ENCODE measurements at regions not wholly inside any gene's neighbourhood (a gene's known extent, or its start where the extent isn't known, plus 50 kb on each side); places are given as distances from the start of the nearest gene placed in this dataset.
"Not testable (repeated sequence)": the region's sequence is repeated elsewhere in the genome, so short reads cannot be mapped to it uniquely, and the experiment has no call there.

DNA sequence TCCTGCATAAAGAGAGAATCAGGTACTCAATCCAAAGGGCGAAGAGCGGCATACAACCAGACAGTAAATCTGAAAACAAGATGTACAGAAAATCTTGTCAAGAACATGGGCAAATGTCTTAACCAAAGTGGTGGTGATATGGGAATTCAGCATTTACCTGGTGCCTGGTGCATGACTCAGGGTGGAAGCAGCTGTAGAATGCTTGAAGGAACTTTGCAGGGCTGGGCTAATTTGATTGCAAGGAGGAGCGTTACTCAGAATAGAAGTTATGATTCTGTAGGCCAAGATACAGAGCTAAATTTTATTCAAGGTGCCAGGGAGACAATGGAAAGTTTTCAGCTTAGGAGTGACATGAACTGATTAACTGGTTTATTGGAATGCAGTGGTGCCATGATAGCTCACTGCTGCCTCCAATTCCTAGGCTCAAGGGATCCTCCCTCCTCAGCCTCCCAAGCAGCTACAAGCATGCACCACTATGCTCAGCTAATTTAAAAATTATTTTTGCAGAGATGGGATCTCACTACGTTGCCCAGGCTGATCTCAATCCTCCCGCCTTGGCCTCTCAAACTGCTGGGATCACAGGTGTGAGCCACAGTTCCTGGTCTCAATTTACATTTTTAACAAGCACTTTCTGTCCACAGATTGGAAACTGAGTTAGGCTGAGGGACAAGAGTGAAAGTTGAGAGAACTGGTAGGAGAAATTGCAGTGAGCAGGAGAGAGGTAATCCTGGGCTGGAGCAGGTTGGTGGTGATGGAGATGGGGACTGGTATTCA, 91.5 kb upstream of the TBC1D5 start:
- DNase-seq (ENCODE audit: low spot score), result no peak

DNA sequence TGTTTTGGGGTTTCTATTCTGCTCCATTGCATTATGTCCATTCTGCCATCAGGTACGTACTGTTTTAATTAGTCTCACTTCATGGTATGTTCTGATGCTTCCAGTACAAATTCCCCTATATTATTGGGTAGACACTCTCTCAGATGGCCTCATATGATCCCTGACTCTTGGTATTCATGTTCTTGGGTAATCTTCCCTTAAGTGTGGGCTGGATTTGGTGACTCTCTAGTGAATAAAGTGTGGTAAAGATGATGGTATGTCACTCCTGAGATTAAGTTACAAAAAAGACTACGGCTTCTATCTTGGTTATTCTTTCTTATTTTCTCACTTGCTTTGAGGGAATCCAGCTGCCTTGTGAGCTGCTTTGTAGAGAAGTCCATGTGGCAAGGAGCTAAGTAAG, 89.6 kb upstream of the TBC1D5 start:
- no peak for DNase-seq (ENCODE audit: low spot score)

- DNase-seq (ENCODE audit: low spot score), result no peak
These were observed 88.9 kb upstream of the TBC1D5 start for GRCh38 chr3:17831366-17831765.

DNA sequence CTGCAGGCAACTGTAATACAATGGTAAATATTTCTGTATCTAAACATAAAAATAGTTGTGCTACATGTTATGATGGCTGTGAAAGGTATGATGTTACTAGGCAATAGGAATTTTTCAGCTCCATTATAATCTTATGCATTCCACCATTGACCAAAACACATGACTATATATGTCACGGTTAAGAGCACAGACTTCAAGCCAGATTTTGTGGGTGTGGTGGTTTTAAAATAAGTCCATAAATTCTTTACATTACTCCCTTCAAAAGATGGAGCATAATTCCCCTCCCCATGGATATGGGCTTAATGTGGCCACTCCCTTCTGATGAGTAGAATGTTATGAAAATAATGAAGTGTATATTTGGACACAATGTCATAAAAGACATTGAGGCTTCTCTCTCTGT, 88.4 kb upstream of the TBC1D5 start:
- no peak for DNase-seq (ENCODE audit: low spot score)

DNA sequence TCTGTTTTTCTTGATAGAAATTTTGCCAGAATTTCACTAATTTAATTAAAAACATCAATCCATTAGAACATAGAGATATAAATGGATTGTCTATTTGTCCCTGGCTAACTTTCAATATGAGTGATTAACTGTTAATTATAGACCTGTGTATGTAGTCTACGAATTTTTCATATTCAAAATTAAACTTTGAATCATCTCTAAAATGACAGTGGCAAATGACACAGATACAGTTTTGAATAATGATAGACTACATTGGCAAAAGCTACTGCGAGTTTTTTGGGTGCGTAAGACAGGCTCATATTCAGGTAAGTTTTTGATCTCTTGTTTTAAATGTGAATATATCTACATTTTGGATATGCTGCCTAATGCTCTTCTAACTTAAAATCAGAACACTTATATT, 86.0 kb upstream of the TBC1D5 start:
- DNase-seq (ENCODE audit: low spot score), result no peak

DNA sequence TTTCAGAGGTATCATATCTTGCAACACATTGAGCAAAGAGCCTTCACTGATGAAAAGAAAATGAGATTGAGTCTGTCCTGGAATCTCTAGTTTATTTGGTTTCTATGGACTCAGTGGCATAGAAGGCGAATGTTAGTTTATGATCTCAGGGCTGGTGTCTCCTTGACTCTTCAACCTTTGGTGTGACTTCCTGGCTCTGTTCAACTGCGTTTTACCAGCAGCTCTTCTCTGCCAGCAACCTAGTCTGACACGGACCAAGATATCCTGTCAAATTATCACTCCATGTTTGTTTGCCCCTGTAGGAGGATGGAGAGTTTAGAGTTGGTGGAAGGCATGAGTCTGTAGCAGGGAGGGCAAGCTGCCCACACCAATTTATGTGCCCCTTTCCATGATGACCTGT, 82.9 kb upstream of the TBC1D5 start:
- no peak for DNase-seq (ENCODE audit: low spot score)

GRCh38 chr3:17823816-17824215, 81.4 kb upstream of the TBC1D5 start:
- no peak for DNase-seq (ENCODE audit: low spot score)

DNA sequence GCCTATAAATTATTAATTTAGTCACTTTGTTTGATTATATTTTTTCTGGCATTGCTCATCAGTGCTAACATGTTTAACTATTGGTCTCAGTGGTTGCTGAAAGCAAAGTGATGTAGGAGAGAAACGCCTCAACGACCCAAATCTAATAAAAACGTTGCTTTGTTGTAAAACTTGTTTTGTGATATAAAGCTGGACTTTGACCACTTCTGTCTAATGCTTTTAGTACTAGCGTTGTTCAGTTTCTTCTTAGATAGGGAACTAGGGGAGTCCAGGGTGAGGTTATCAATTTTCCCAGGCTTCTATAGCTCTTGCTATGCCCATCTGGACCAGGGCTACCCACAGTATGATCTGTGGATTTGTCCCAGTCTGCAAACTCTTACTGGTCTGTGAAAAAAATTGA, 80.6 kb upstream of the TBC1D5 start:
- no peak for DNase-seq (ENCODE audit: low spot score)

DNA sequence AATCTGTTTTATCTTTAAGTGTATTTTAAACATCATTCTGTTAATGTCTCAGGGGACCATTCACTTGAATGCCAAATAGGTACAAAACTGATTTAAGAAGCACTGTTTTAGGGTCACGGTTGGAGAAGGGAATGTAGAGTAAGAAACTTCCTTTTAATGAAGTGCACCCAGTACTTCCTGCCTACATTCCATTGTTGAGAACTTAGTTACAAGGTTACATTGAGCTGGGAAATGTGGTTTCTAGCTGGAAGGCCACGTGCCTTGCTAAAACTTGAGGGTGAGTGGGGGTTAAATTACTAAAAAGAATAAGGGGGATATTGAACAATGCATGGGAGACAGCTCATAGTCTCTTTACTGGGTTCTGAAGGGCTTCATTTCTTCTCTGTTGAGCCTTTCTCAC, 78.3 kb upstream of the TBC1D5 start:
- no peak for DNase-seq (ENCODE audit: low spot score)

DNA sequence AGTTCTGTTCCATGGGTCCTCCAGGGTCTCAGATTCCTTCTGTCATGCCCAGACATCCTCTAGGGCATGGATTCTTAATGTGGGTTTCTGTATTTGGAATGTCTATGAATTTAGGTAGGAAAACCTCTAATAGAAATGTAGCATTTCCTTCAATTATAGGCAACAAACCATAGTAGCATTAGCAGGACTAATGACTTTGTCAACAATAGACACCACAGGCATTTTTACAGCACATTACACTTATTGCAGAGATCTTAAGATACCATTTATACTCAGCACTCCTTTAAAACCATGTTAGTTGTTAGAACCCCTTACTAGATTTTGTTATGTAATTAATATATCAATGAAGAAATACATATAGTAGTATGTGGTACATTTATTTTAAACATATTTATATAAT, 77.8 kb upstream of the TBC1D5 start:
- no peak for DNase-seq (ENCODE audit: low spot score)

DNA sequence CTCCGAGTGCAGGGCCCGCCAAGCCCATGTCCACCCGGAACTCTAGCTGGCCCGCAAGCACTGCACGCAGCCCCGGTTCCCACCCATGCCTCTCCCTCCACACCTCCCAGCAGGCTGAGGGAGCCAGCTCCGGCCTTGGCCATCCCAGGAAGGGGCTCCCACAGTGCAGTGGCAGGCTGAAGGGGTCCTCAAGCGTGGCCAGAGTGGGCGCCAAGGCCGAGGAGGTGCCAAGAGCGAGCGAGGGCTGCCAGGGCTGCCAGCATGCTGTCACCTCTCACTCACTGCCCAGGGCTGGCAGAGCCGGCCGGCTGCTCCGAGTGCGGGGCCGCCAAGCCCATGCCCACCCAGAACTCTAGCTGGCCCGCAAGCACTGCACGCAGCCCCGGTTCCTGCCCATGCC, 75.5 kb upstream of the TBC1D5 start:
- DNase-seq (ENCODE audit: low spot score), result not testable (repeated sequence)

DNA sequence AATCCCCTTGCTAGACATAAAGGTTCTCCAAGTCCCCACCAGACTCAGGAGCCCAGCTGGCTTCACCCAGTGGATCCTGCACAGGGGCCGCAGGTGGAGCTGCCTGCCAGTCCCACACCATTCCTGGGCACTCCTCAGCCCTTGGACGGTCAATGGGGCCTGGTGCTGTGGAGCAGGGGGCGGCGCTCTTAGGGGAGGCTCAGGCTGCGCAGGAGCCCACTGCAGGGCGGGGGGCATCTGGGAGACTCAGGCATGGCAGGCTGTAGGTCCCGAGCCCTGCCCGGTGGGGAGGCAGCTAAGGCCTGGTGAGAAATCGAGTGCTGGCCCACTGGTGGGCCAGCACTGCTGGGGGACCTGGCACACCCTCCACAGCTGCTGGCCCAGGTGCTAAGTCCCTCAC, 75.1 kb upstream of the TBC1D5 start:
- DNase-seq (ENCODE audit: low spot score), result no peak

- DNase-seq (ENCODE audit: low spot score), result not testable (repeated sequence)
These were observed 74.4 kb upstream of the TBC1D5 start for GRCh38 chr3:17816839-17817238.

GRCh38 chr3:17812328-17812727, 69.9 kb upstream of the TBC1D5 start:
- not testable (repeated sequence) for DNase-seq (ENCODE audit: low spot score)

DNA sequence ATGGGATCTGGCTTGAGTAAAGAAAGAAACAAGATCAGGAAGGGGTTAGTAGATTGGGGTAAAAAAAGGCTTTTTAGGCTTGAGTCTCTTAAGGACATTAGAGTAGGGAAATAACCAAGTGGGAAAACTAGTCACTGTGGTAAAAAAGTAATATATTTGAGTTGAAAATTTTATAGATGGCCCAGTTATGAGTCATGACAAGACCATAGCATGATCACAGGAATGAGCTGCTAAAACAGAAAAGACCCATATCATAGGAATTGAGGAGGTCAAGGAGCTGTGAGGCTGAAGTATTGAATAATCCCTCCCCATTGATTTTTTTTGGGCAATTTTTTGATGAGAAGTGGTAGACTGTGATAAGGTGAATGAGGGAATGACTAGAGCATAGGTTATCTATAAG, 69.2 kb upstream of the TBC1D5 start:
- no peak for DNase-seq (ENCODE audit: low spot score)

DNA sequence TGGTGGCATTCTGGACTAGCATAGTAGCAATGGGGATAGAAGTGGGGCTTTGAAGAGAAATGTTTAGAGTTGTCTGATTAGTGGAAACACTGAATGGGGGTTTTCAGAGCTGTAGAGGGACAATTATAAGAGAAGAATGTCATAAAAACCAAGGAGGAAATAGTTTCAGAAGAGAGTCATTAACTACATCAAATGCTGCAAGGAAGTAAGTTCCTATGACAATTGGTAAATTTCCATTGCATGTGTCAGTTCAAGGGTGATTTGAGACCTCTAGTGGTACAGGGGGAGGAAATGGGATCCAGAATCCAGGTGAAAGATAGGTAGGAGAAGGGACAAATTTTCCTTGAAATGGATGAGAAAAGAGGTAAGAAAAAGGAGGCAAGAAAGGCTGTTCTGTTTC, 68.3 kb upstream of the TBC1D5 start:
- no peak for DNase-seq (ENCODE audit: low spot score)

GRCh38 chr3:17808994-17809393, 66.6 kb upstream of the TBC1D5 start:
- DNase-seq (ENCODE audit: low spot score), result no peak

- DNase-seq (ENCODE audit: low spot score), result no peak
These were observed 64.4 kb upstream of the TBC1D5 start for GRCh38 chr3:17806876-17807275.

GRCh38 chr3:17806201-17806600, 63.8 kb upstream of the TBC1D5 start:
- DNase-seq (ENCODE audit: low spot score), result no peak

DNA sequence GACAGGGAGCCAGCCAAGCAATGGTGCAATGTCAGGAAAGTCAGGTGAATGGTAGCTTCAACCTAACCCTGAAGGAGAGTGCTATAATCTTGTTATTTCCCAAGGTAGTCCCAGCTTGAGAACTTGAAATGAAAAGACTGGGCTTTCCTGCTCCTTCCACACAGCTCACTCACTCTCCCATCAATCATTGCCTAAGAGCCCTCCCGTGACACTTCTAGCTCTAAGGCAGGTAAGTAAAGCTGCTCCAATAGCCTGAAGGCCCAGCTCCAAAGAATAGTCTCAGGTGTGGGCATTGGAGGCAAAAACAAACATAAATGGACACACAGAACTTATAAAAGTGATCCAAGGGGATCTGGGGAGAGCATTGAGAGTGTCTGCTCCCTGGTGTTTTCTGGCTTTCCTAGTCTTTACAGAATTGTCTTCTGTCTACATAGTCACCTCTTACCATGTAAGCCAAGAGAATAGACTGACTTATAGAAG, 63.1 kb upstream of the TBC1D5 start:
- no peak for DNase-seq (ENCODE audit: low spot score)

GRCh38 chr3:17802950-17803349, 60.5 kb upstream of the TBC1D5 start:
- DNase-seq (ENCODE audit: low spot score), result no peak

DNA sequence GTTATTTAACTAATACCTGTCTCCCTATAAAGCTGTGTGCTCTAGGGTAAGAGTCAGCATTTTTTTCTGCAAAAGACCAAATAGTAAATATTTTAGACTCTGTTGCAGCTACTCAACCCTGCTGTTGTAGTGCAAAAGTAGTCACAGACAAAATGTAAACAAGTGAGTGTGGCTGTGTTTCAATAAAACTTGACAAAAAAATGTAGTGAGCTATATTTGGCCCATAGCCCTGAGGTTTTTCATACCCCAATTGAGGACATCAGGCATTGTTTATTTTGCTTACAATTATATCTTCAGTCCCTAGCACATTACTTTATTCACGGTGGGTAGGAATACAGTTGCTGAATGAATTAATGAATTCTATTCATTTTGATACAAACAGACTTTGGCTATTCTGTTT, 58.7 kb upstream of the TBC1D5 start:
- no peak for DNase-seq (ENCODE audit: low spot score)

DNA sequence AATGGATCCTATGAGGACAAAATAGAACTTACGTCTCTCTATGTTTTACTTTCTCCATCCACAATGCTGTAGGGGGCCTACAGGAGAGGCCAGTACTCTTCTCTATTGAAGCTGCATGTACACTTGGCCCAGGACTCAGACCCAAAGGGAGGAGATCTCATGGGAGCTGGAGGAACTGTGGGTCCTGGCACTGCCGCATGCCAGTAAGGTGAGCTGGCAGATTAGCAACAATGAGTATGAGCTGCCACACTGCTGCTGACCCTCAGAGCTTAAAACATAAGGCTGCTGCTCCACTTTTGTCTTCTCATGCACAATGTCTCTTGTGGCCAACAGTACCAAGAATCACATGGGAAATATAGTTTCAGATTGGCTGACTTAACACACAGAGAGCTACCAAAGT, 57.8 kb upstream of the TBC1D5 start:
- DNase-seq (ENCODE audit: low spot score), result no peak

GRCh38 chr3:17799312-17799711, 56.9 kb upstream of the TBC1D5 start:
- peak; percentile 24 for DNase-seq (ENCODE audit: low spot score)
